Activated CD8-positive, alpha-beta T cell treated with anti-CD3 and anti-CD28 coated beads, Interleukin-2, amount 10 ng/mL, durations not matched to agents 7 days and 5 days (primary cell): ENCODE measurements at regions not wholly inside any gene's neighbourhood (a gene's known extent, or its start where the extent isn't known, plus 50 kb on each side); places are given as distances from the start of the nearest gene placed in this dataset.

ENCODE experiments used
- ATAC-seq: fragments of 150-1000 bp; cut with Tn5 transposase; one replicate; pipeline ENCODE4 v1.10.0; 2021; ENCODE audit warnings: moderate library complexity
- CTCF ChIA-PET: fragments of 350-600 bp; sonication (Branson Sonifier 250); formaldehyde crosslinking; loops from one replicate; lab custom pipeline; 2021; ENCODE audit warnings: antibody characterized with exemption; lab: Charles Lee
- POLR2A ChIA-PET: fragments of 350-600 bp; sonication (Branson Sonifier 250); formaldehyde crosslinking; loops from one replicate; lab custom pipeline; 2021; ENCODE audit warnings: antibody characterized with exemption; lab: Charles Lee
- DNase-seq: peaks from one replicate; pipeline ENCODE4 v3.0.0-alpha.2; 2020
- H3K27ac Mint-ChIP-seq: one replicate; pipeline ENCODE4 v1.8.0; 2021; ENCODE audit warnings: mild to moderate bottlenecking, mixed read lengths
- H3K27me3 Mint-ChIP-seq: one replicate; pipeline ENCODE4 v1.8.0; 2021; ENCODE audit warnings: low read depth, mixed read lengths
- H3K36me3 Mint-ChIP-seq: one replicate; pipeline ENCODE4 v1.8.0; 2021; ENCODE audit warnings: low read depth, mixed read lengths
- H3K4me1 Mint-ChIP-seq: one replicate; pipeline ENCODE4 v1.8.0; 2021; ENCODE audit warnings: low read depth, mixed read lengths
- H3K4me3 Mint-ChIP-seq: one replicate; pipeline ENCODE4 v1.8.0; 2021; ENCODE audit warnings: mild to moderate bottlenecking, mixed read lengths
- H3K9me3 Mint-ChIP-seq: one replicate; pipeline ENCODE4 v1.8.0; 2022; ENCODE audit warnings: mixed read lengths; ENCODE audit not compliant: insufficient read depth

DNA sequence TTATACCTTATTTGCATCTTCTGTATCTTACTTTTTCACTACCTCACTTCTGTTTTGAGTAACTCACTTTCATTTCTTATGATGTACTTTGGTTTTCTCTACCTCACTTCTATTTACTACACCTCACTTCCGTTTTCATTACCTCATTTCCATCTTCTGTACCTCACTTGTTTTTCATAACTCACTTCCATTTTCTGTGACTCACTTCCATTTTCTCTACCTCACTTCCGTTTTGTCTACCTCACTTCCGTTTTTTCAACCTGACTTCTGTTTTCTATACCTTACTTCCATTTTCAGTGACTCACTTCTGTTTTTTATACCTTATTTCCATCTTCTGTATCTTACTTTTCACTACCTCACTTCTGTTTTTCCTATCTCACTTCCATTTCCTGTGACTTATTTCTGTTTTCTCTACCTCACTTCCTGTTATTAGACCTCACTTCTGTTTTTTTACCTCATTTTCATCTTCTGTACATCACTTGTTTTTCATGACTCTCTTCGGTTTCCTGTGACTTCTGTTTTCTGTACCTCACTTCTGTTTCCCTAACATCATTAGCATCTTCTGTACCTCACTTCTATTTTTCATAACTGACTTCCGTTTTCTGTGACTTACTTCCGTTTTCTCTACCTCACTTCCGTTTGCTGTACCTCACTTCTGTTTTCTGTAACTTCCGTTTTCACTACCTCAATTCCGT lies 493.1 kb upstream of the AKR1E2 start:
- CTCF ChIA-PET, result no interaction called here
- DNase-seq, result no peak

DNA sequence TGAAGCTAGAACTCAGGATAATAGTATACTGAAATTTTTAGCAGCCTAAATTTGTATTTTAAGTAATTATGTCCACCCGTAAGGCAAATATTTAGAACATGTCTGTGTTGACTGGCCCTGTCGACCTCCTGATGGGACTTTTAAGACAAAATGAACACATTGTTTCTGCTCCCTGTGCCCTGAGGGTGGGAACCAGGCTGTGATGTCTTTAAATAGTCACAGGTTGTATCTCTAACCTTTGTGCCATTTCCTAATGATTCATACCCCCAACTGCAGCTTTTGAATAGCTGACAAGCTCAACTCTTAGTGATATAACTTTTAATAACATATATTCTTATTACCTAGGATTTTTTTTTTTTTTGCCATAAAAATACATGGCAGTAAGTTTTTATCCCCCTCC lies 494.9 kb upstream of the AKR1E2 start:
- CTCF ChIA-PET, result no interaction called here
- DNase-seq (no peak), ATAC-seq (no peak)
- Mint-ChIP-seq H3K36me3 (no peaks in the 10 kb centered on the region), H3K9me3 (no peaks in the 10 kb centered on the region), H3K27ac (no peak overlapping the region), H3K4me1 (no peaks in the 10 kb centered on the region), H3K4me3 (no peak overlapping the region), H3K27me3 (no peaks in the 10 kb centered on the region)
- POLR2A ChIA-PET, result no interaction called here

More for the DNA sequence above, 493.1 kb upstream of the AKR1E2 start:
- H3K27me3 Mint-ChIP-seq, result peaks cover 2% of the 10 kb centered on the region
- no peaks in the 10 kb centered on the region for H3K36me3 Mint-ChIP-seq
- no peaks in the 10 kb centered on the region for H3K9me3 Mint-ChIP-seq
- H3K4me3 Mint-ChIP-seq, result no peak overlapping the region
- H3K4me1 Mint-ChIP-seq, result no peaks in the 10 kb centered on the region
- POLR2A ChIA-PET, result no interaction called here
- H3K27ac Mint-ChIP-seq, result no peak overlapping the region
- ATAC-seq, result no peak

DNA sequence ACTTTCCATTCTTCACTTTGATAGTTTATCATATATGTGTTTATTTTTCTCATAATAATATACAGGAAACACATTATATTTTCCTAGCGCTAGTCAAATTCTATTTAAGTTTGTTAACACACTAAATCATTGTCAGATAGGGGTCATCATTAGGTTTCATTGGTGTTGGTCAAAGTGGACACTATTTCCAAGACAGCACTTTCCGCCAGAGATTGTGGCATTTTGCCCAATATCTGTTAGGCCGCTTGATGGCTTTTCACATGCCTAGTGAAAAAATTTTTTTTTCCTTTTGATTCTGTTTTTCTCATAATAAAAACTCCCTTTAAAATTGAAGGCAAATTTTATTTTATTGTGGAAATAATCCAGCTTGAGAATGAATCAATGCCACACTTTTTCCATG lies 495.4 kb upstream of the AKR1E2 start:
- DNase-seq, result no peak
- ChIA-PET CTCF (no interaction called here), POLR2A (no interaction called here)
- no peak for ATAC-seq
- H3K9me3 Mint-ChIP-seq, result no peaks in the 10 kb centered on the region
- H3K4me3 Mint-ChIP-seq, result no peak overlapping the region
- H3K36me3 Mint-ChIP-seq, result no peaks in the 10 kb centered on the region
- H3K4me1 Mint-ChIP-seq, result no peaks in the 10 kb centered on the region
- no peak overlapping the region for H3K27ac Mint-ChIP-seq
- H3K27me3 Mint-ChIP-seq, result no peaks in the 10 kb centered on the region

DNA sequence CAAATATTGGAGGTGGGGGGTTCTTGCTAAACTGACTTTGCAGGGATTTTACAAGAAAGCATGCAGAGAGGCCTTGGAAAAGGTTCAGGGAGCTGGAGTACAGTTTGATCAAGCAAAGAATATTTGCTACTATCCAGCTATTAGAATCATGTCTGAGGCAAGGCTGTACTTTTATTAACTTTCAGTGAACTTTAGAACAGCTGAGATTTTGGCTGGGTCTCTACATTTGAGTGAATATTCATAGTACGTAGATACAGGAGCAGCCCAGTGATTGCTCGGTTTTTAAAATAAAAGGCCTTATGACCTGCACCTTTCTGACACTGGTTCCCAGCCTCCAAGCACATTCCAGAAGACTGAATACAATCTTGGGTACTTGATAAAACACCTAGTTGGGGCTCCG lies 496.8 kb upstream of the AKR1E2 start:
- DNase-seq, result no peak
- ChIA-PET CTCF (no interaction called here), POLR2A (no interaction called here)
- Mint-ChIP-seq H3K36me3 (no peaks in the 10 kb centered on the region), H3K9me3 (no peaks in the 10 kb centered on the region), H3K27me3 (peaks cover 7% of the 10 kb centered on the region), H3K4me3 (no peak overlapping the region), H3K27ac (no peak overlapping the region), H3K4me1 (no peaks in the 10 kb centered on the region)
- no peak for ATAC-seq

DNA sequence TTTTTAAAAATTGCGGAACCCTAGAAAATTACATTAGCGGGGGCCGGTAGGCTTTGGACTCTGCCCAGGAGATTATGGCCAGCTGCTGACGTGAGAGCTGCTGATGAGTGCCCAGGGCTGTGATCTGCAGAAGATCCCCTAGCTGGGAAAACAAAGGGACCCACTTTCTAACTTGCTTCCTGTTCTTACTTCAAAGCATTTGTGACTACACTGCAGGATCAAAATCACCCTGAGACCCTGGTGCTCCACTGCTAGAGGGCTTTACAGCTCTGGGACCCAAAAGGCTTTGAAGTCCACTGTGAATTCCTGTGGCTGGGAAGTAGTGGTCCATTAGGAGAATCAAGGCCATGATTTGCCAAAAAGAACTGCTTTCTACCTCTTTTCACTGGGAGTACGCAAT lies 499.4 kb upstream of the AKR1E2 start:
- H3K27ac Mint-ChIP-seq, result no peak overlapping the region
- no peak for ATAC-seq

DNA sequence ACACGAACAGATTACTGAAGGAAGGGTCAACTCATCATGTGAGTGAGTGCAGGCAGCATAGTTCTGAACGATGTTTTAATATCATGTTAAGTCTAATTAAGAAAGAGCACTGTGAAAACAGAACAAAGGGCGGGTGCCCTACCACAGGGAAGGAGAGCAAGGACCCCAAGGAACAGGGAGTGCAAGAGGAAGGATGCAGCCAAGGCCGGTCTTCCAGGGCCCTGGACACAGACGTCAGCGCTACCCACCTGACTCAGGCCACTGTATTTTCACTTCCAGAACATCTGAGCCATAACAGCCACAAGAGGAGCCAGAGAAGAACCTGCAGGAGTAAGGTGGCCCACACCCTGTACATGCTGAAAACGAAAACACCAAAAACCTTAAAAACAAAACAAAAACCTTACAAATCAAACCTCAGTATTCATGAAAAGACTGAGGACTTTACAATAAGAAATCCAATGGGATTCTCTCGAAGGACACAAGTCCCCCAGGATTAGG lies 506.1 kb upstream of the AKR1E2 start:
- Mint-ChIP-seq H3K27ac (no peak overlapping the region), H3K9me3 (no peaks in the 10 kb centered on the region), H3K27me3 (peaks cover 25% of the 10 kb centered on the region), H3K36me3 (no peaks in the 10 kb centered on the region), H3K4me1 (no peaks in the 10 kb centered on the region), H3K4me3 (no peak overlapping the region)
- ChIA-PET POLR2A (no interaction called here), CTCF (no interaction called here)
- DNase-seq, result no peak
- no peak for ATAC-seq

More for the DNA sequence above, 499.4 kb upstream of the AKR1E2 start:
- Mint-ChIP-seq H3K36me3 (no peaks in the 10 kb centered on the region), H3K4me1 (no peaks in the 10 kb centered on the region), H3K4me3 (no peak overlapping the region), H3K27me3 (peaks cover 15% of the 10 kb centered on the region), H3K9me3 (no peaks in the 10 kb centered on the region)
- no peak for DNase-seq
- ChIA-PET CTCF (no interaction called here), POLR2A (no interaction called here)

DNA sequence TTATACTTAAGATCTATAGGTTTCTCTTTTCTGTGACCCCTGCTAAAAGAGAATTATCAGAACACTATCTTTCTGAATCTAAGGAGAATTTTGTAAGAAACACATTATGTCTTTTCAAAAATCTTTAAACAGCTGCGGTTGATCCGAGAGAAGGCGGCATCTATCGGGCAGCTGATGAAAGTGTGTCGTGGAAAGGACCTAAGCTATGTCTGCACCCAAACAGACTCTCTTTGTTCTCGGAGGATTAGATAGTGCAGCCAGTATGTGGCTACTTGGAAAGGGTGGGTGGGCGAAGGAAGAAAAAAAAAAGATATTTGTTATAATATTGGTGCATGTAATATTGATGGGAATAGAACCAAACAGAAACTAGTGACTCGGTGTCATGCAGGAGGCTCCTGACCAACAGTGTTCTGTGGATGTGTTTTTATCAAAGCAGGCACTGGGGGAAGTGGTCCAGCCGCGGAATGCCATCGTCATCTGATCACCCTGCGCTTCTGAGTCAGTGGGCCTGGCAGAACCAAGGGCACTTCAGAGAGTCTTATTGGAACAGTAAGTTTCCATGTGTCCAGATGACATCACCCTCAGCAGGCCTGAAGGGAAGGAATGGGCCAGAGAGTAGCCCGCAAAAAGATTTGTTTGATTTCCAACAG lies 509.7 kb upstream of the AKR1E2 start:
- no peak overlapping the region for H3K4me3 Mint-ChIP-seq
- no peaks in the 10 kb centered on the region for H3K4me1 Mint-ChIP-seq
- peaks cover 19% of the 10 kb centered on the region for H3K27me3 Mint-ChIP-seq
- no peak for ATAC-seq
- CTCF ChIA-PET, result no interaction called here
- no peak for DNase-seq
- H3K9me3 Mint-ChIP-seq, result no peaks in the 10 kb centered on the region
- H3K36me3 Mint-ChIP-seq, result no peaks in the 10 kb centered on the region
- POLR2A ChIA-PET, result no interaction called here
- H3K27ac Mint-ChIP-seq, result no peak overlapping the region

DNA sequence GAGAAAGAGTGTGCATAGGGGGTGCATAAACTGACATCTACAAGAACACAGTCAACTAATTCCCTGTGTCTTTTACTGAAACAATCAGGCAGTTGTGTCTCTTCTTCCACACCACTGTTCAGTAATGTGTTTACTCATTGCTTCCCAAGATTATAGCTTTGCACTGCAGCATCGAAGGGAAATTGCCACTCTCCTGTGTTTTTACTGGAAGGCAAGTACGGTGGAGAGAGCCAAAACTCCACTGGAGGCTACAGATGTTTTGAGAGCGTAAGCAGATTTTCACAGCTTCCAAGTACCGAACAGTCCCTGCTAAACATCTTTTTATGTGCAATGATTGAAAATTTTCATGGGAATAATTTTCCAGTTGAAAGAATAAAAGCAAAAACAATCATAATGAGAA lies 510.5 kb upstream of the AKR1E2 start:
- Mint-ChIP-seq H3K36me3 (no peaks in the 10 kb centered on the region), H3K4me3 (no peak overlapping the region), H3K4me1 (no peaks in the 10 kb centered on the region), H3K27me3 (peaks cover 19% of the 10 kb centered on the region), H3K9me3 (no peaks in the 10 kb centered on the region), H3K27ac (no peak overlapping the region)
- ATAC-seq, result no peak
- POLR2A ChIA-PET, result no interaction called here
- no peak for DNase-seq
- CTCF ChIA-PET, result no interaction called here

DNA sequence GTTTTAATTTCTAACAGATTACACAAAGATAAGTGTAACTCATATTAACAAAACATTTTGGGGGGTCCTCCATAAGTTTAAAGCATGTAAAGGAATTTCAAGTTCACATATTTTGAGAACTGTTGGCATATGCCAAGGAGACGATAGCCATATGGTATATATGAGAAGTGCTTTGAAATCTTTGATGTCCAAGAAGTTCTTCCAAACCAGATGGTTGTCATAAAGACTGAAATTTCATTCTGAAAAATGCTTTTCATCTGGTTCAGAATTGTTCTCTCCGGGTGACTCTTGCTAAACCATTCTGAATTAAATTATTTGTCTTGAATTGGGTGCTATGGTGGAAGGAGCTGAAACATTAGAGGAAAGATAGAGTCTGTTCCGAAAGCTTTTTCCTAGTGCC lies 513.0 kb upstream of the AKR1E2 start:
- H3K4me3 Mint-ChIP-seq, result no peak overlapping the region
- no peak for DNase-seq
- H3K4me1 Mint-ChIP-seq, result no peaks in the 10 kb centered on the region
- no peak overlapping the region for H3K27ac Mint-ChIP-seq
- H3K9me3 Mint-ChIP-seq, result no peaks in the 10 kb centered on the region
- H3K36me3 Mint-ChIP-seq, result no peaks in the 10 kb centered on the region
- ATAC-seq, result no peak
- peaks cover 18% of the 10 kb centered on the region for H3K27me3 Mint-ChIP-seq
- POLR2A ChIA-PET, result no interaction called here
- CTCF ChIA-PET, result interaction anchor here (1.3 kb wide), 1 partner anchor 344 kb away, joined by 3 read pairs; no protein-coding TSS in a partner anchor

DNA sequence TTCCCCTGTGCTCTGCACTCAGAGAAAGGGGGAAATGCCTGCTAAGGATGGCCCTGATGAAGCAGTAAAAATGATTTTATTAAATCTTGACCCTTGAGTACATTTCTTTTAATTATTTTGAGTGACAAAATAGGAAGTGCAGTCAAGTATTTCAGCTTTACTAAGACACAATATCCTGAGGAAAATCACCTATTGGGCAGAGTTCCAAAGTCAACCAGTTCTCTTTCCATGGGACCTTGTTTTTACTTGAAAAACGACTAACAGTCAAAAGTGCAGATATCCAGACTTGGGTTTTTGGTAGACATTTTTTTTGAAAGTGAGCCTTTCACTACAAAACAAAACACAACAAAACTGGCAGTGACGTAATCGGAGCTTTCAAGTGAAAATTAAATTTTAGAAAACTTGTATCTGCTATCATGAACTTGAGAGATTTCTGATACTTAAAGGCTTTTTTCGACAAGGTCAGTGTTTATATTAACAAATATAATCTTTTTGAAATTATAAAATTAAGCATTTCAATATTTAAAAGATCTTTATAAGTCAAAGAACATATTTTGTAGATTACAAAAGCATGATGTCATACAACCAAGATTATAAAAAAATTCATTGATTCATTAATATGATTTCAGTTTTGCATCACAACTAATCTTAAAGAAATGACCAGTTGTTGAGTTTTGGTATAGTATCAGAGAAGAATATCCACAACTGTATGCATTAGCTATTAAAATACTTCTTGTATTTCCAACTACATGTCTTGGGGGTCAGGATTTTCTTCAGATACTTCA lies 513.8 kb upstream of the AKR1E2 start:
- ChIA-PET CTCF (no interaction called here), POLR2A (no interaction called here)
- Mint-ChIP-seq H3K27ac (no peak overlapping the region), H3K27me3 (peaks cover 15% of the 10 kb centered on the region), H3K4me1 (no peaks in the 10 kb centered on the region), H3K9me3 (no peaks in the 10 kb centered on the region), H3K4me3 (no peak overlapping the region), H3K36me3 (no peaks in the 10 kb centered on the region)
- ATAC-seq (no peak), DNase-seq (no peak)

DNA sequence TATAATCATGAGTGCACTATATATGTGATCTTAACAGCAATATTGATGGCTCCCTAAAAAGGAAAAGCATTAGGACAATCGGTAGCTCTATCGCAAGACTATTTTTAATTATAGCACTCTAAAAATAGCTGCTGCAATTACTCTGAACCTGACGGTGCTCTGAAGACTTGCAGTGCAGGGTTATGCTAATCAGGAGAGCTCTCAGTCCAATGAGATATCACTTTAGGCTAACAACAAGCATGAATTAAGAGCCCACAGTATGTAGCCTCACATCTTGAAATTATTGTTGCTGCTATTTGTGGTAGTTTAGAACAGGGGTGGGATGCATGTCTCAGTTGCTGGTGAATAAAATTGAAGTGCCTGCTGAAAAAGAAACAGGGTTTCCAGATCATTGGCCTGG lies 515.8 kb upstream of the AKR1E2 start:
- H3K4me3 Mint-ChIP-seq, result no peak overlapping the region
- ChIA-PET POLR2A (no interaction called here), CTCF (interaction anchor here (0.6 kb wide), 1 partner anchor 474 kb away, joined by 3 read pairs; no protein-coding TSS in a partner anchor)
- no peak for DNase-seq
- no peaks in the 10 kb centered on the region for H3K4me1 Mint-ChIP-seq
- no peaks in the 10 kb centered on the region for H3K9me3 Mint-ChIP-seq
- H3K27me3 Mint-ChIP-seq, result peaks cover 13% of the 10 kb centered on the region
- no peak for ATAC-seq
- no peak overlapping the region for H3K27ac Mint-ChIP-seq
- H3K36me3 Mint-ChIP-seq, result no peaks in the 10 kb centered on the region

DNA sequence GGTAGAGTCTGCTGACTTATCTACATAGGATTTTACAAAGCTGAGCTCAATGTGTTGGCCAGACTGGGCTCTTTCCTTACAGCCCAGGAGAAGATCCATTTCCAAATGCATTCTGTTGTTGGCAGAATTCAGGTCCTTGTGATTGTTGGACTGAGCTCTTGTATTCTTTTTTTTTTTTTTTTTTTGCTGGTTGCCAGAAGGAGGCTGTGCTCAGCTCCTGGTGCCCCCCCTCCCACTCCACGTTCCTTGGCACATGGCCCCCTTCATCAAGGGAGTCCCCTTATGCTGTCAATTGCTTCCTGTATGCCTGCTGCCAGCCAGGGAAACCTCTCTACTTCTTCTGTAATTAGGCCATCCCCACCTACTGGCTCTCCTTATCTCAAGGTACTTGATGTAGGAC lies 518.1 kb upstream of the AKR1E2 start:
- H3K4me1 Mint-ChIP-seq, result no peaks in the 10 kb centered on the region
- POLR2A ChIA-PET, result no interaction called here
- H3K4me3 Mint-ChIP-seq, result no peak overlapping the region
- no peaks in the 10 kb centered on the region for H3K9me3 Mint-ChIP-seq
- no peak for DNase-seq
- no peaks in the 10 kb centered on the region for H3K36me3 Mint-ChIP-seq
- no peak overlapping the region for H3K27ac Mint-ChIP-seq
- CTCF ChIA-PET, result no interaction called here
- peaks cover 18% of the 10 kb centered on the region for H3K27me3 Mint-ChIP-seq
- no peak for ATAC-seq
